ENCODE measurements at regions not wholly inside any gene's neighbourhood (a gene's known extent, or its start where the extent isn't known, plus 50 kb on each side); places are given as distances from the start of the nearest gene placed in this dataset.

DNA sequence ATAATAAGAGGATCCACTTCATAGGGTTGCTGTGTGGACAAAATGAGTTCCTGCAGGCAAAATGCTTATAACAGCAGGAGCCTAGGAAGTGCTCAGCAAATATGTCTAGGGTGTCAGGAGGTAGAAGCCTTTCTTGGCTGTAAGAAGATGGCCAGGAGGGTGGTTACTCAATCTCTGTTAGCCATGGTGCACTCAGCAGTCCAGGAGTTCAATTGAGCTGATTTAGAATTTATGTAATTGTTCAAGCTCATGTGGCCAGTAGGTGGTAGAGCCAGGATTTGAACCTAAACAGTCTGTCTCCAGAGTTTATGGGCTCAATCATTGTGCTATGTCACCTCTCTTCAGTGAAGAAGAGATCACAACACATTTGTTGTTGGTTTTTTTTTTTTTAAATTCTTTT, 381.2 kb downstream of the KIF4B start:
- ATAC-seq: no peak
- Histone ChIP-seq H3K27me3 (no peaks in the 10 kb centered on the region), H3K27ac (no peak overlapping the region), H3K9me3 (no peaks in the 10 kb centered on the region), H3K4me1 (no peaks in the 10 kb centered on the region), H3K36me3 (no peaks in the 10 kb centered on the region), H3K4me3 (no peak overlapping the region)
- DNase-seq: no peak
- intact Hi-C loops (cut with DNase I): no loop called here
- TF ChIP-seq POLR2A (IDR thresholded peaks at IDR 0.05) (no peak), CTCF (IDR thresholded peaks at IDR 0.05) (no peak)

DNA sequence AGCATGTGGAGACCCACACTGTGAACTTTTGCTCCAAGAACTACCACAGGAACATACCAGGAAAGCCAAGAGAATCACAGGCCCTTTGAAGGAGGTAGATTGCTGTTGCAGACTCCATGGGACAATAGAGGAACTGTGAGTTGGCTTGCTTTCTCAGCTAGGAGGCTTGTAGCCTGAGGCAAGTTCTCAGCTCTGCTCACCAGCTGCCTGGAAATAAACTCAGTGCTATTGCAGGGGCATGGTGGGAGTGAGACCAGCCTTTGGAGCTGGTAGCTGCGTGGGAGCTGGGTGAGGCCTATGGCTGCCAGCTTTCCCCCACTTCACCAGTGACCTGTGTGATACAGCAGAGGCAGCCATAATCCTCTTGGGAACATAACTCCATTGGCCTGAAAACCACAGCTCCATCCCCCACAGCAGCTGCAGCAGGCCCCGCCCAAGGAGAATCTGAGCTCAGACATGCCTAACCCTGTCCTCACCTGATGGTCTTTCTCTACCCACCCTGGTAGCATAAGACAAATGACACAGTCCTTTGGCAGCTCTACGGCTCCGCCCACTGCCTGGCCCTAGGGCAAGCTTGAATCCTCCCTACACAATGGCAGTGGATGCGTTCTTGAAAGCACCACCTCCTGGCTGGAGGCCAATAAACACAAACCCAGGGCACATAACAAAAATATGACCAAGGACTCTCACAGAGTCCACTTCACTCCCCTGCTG, 389.5 kb downstream of the KIF4B start:
- peaks cover 0 to 23% (median 8%) of the 10 kb centered on the region in 12 donors for H3K9me3 ChIP-seq
- intact Hi-C loops (cut with DNase I): no loop called here
- no peaks in the 10 kb centered on the region for H3K27me3 ChIP-seq
- 62 to 88% (median 73%) methylated on average over 4 to 5 of the region's 5 CpGs for WGBS, 4 donors
- no peak overlapping the region for H3K27ac ChIP-seq
- ATAC-seq (no peak), DNase-seq (no peak)
- no peaks in the 10 kb centered on the region for H3K4me1 ChIP-seq
- TF ChIP-seq CTCF (IDR thresholded peaks at IDR 0.05) (no peak), POLR2A (IDR thresholded peaks at IDR 0.05) (no peak)
- H3K4me3 ChIP-seq: no peak overlapping the region
- no peaks in the 10 kb centered on the region for H3K36me3 ChIP-seq

DNA sequence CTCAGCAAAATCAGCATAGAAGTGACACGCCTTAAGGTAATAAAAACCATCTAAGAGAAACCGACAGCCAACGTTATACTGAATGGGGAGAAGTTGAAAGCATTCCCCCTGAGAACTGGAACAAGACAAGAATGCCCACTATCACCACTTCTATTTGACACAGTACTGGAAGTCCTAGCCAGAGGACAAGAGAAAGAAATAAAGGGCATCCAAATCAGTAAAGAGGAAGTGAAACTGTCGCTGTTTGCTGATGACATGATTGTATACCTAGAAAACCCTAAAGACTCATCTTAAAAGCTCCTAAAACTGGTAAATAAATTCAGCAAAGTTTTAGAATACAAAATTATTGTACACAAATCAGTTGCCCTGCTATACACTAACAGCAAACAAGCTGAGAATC, 393.3 kb downstream of the KIF4B start:
- no peak overlapping the region for H3K4me3 ChIP-seq
- no peak for TF ChIP-seq POLR2A (IDR thresholded peaks at IDR 0.05)
- no peak for TF ChIP-seq CTCF (IDR thresholded peaks at IDR 0.05)
- no peak for DNase-seq
- intact Hi-C loops (cut with DNase I): no loop called here
- no peaks in the 10 kb centered on the region for H3K27me3 ChIP-seq
- ATAC-seq: no peak
- H3K36me3 ChIP-seq: no peaks in the 10 kb centered on the region
- no peaks in the 10 kb centered on the region for H3K4me1 ChIP-seq
- peak overlapping the region in 2 of 12 donors; percentile 7 to 32 for H3K27ac ChIP-seq
- H3K9me3 ChIP-seq: peaks cover 0 to 23% (median 8%) of the 10 kb centered on the region in 12 donors
- 49 to 59% (median 54%) methylated on average over 4 of the region's 4 CpGs for WGBS, 4 donors

GRCh38 chr5:155408465-155408864, 394.9 kb downstream of the KIF4B start:
- Histone ChIP-seq H3K36me3 (no peaks in the 10 kb centered on the region), H3K27ac (no peak overlapping the region), H3K4me1 (no peaks in the 10 kb centered on the region), H3K27me3 (no peaks in the 10 kb centered on the region), H3K9me3 (peaks cover 0 to 23% (median 8%) of the 10 kb centered on the region in 12 donors), H3K4me3 (no peak overlapping the region)
- intact Hi-C loops (cut with DNase I): no loop called here
- no peak for DNase-seq
- 65 to 84% (median 81%) methylated on average over 5 of the region's 5 CpGs for WGBS, 4 donors
- ATAC-seq: no peak
- TF ChIP-seq POLR2A (IDR thresholded peaks at IDR 0.05): no peak
- no peak for TF ChIP-seq CTCF (IDR thresholded peaks at IDR 0.05)
